HG03196 (cell line): ENCODE measurements at regions not wholly inside any gene's neighbourhood (a gene's known extent, or its start where the extent isn't known, plus 50 kb on each side); places are given as distances from the start of the nearest gene placed in this dataset.

Source experiments
- ATAC-seq: cut with Tn5 transposase; IDR thresholded peaks from one replicate; pipeline ENCODE4 v1.9.1; 2021; ENCODE audit not compliant: unreplicated experiment

- ATAC-seq: no peak
Measured at GRCh38 chrX:43005561-43005960, 227.6 kb upstream of the PPP1R2C start.

DNA sequence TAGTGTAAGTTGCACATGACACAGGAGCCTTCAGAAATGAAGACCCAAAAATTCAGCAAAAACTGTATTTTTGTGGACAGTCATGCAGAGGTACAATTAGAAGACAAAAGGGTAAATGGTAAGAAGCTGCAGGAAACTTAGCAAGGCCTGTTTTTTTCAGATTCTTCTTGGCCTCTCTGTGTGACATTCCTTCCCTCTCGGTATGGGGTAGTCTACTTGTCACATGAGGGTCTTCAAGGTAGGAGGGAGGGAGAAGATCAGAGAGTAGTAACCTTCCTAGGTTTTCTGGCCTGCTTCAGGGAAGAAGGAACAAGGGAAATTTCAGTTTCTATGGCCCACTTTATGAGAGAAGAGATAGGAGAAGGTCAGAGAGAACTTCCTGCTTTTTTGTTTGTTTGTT lies 230.4 kb upstream of the PPP1R2C start:
- no peak for ATAC-seq

- ATAC-seq: no peak
Measured at GRCh38 chrX:43016021-43016420, 238.1 kb upstream of the PPP1R2C start.

DNA sequence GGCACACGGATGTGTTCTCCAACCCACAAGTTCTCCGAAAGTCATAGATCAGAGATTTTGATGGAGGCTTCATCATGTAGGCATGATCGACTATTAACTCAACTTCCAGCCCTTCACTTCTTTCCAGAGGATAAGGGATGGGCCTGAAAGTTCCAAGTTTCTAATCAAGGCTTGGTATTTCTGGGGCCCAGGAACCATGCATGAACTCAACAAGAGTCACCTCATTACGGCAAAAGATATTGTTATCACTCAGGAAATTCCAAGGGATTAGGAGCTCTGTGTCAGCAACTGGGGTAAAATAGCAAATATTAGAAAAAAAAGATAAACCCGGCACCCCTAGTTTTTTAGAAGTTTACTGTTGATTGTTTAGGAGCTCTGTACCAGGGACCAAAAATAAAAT lies 240.1 kb upstream of the PPP1R2C start:
- ATAC-seq: no peak

DNA sequence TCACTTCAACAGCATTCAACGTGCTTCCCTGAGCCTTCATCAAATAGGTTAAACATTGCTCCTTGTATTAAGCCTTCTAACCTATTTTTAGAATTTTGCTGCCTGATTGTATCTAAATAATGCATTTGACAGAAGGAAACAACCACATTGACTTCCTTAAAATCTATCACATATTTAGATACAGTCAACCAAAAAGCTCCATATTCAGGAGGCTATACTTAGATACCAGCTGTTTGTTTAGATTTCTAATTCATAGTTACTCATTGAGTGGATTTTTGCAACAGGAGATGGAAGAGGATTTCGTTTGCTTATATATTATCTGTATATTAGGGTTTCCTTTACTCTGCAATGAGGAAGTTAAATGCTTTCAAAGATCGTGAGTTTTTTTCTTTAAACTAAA lies 241.1 kb upstream of the PPP1R2C start:
- no peak for ATAC-seq

GRCh38 chrX:43025806-43026315 lies 247.9 kb upstream of the PPP1R2C start:
- no peak for ATAC-seq

DNA sequence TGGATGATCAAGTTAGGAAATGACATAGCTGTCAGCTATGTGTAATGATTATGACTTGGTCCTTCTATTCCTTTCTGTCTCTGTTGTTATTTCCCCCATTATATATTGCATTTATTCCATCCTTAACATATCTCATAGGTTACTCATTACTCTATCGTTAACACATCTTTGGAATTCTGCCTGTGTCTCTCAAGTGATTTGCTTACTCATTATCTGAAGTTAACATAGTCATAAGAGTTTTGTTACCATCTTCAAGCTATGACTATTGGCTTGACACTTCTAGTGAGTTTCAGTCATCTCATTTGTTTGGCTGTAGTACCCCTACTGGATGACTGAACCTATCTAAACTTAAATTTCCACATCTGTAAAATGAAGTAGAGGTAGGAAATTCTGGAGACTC lies 286.1 kb upstream of the PPP1R2C start:
- no peak for ATAC-seq

DNA sequence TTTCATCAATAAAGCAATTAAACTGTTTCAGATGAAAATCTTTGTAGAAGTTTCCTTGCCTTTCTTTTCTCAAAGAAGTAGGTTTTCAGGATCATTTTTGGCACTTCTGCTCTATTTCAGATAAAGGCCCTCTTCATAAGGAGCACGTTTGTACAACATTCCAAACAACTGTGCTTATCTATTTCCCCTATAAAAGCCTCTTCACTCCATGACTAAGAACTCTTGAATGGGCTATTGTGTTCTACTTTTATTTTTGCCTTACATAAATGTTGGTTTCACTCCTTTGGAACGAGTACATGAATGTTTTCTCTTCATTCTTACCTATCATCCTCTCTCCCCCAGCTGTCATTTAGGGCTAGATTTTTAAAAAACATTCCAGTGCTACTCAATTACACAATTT lies 288.0 kb upstream of the PPP1R2C start:
- no peak for ATAC-seq

GRCh38 chrX:43068639-43069038 lies 290.7 kb upstream of the PPP1R2C start:
- ATAC-seq: no peak

GRCh38 chrX:43083016-43083415 lies 305.1 kb upstream of the PPP1R2C start:
- ATAC-seq: no peak

GRCh38 chrX:43087830-43088229 lies 309.9 kb upstream of the PPP1R2C start:
- no peak for ATAC-seq

GRCh38 chrX:43096830-43097229 lies 318.9 kb upstream of the PPP1R2C start:
- no peak for ATAC-seq

- ATAC-seq: no peak
Measured at GRCh38 chrX:43106009-43106408, 328.0 kb upstream of the PPP1R2C start.

DNA sequence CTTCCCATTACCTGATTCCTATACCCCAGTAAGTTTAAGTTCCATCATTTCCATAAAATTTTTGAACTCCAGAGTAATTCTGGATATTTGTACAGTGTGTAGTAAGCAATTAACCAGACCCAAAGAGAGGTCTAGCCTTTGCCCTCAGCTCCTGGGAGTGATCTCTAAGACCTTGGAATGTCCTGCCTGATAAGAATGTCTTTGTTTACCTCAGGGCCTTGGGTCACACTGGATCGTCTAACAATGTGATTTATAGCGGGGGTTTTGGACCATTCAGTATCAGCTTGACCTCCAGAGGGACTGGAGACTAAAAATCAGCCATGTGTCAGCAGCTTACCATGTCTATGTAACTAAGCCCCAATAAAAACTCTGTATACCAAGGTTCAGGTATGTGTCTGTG lies 330.9 kb upstream of the PPP1R2C start:
- no peak for ATAC-seq

- ATAC-seq: no peak
Measured at GRCh38 chrX:43121637-43122036, 343.7 kb upstream of the PPP1R2C start.

- ATAC-seq: no peak
Measured at GRCh38 chrX:43139645-43140044, 361.7 kb upstream of the PPP1R2C start.

DNA sequence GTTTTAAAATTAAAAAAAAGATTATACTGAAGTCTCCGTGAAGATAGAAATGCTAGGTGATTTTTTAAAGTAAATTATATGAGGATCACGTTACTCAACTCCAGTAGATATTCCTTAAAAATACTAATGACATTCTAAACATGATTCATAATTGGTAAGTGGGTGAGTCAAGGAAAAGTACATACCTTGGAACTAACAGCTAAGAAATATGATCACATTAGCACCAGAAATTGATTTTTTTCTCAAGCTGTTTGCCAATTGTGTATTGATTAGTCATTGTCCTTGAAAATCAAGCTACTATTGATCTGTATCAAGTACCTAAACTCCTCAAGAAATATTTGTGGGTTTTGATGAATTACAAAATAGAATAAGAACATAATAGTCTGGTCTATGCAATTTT lies 362.6 kb upstream of the PPP1R2C start:
- no peak for ATAC-seq

DNA sequence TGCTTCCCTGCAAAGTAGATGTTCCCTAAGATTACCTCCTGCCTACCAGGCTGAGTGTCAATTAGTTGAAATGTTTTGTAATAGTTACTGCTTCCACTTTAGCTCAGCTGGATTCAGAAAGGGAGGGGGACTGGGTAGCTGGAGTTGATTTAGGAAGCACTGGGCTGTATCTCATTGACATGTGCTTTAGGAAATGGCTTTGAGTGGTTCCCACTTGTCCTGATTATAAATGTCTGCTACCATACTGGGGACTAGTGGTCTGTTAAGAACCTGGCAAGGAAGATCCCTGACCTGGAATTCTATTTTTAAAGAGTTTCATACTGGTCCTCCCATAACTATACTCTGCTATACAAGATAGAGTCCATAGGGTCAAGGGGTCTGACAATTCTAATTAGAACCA lies 363.9 kb upstream of the PPP1R2C start:
- no peak for ATAC-seq

GRCh38 chrX:43148305-43148704 lies 370.3 kb upstream of the PPP1R2C start:
- no peak for ATAC-seq

GRCh38 chrX:43165343-43165920 lies 387.5 kb upstream of the PPP1R2C start:
- no peak for ATAC-seq

- ATAC-seq: no peak
Measured at GRCh38 chrX:43166874-43167273, 388.9 kb upstream of the PPP1R2C start.

DNA sequence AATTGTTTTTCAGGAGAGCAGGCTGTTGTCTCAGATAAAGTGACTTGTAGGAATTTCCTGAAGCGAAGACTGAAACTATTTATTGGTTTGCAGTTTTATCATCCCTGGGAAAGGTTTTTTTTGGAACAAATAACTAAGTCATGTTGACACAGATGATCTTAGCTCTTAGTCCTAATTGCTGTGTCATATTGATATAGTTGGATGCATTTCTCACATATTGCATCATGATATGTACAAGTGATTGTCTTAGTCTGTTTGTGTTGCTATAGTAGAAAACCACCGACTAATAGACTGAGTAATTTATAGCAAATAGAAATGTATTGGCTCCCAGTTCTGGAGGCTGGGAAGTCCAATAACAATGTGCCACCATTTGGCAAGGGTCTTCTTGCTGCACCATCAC lies 397.5 kb upstream of the PPP1R2C start:
- ATAC-seq: no peak

GRCh38 chrX:43176686-43177085 lies 398.7 kb upstream of the PPP1R2C start:
- no peak for ATAC-seq
